Astrocyte (in vitro differentiated cells and primary cell): ENCODE measurements at regions not wholly inside any gene's neighbourhood (a gene's known extent, or its start where the extent isn't known, plus 50 kb on each side); places are given as distances from the start of the nearest gene placed in this dataset.

Source experiments
- EZH2 ChIP-seq: IDR thresholded peaks from 2 replicates; pipeline ENCODE4 v1.6.1; 2012; ENCODE audit warnings: mild to moderate bottlenecking, low read length, inconsistent platforms; ENCODE audit not compliant: insufficient read depth
- TF ChIP-seq, protein P1 (sequence below): IDR thresholded peaks from 2 replicates; pipeline ENCODE4 v1.5.1; 2011; ENCODE audit warnings: low read depth, mild to moderate bottlenecking, inconsistent platforms, low read length, moderate library complexity; ENCODE audit not compliant: insufficient read depth

DNA sequence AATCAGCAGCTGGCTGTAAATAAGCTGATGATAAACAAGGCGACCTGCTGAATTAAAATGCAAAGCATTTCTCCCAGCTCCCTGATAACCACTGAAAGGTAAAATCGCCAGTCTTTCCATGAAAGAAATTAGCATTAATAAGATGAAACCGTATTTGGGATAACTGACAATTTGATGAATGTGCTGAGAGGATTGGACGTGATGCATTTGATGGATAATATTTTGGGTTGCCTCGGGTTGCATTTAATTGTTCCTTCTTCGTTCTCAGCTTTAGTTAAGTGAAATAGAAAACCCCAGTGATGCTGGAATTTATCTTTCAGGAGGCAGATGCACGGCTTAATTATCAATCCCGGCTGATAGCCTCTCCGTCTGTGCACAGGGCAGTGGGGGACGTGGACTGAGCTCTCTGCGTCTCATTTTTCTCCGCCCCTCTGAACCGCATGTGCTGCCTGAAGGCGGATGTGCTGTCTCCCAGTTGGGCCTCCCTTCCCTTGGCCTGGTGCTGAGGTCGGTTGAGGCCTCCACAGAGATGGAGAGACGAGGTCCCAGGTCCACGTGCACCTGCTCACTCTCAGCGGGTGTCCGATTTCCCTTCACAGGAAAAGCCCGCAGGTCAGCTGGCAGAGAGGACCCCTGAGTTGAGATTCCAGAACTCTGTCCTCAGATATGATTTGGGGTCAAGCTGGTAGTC lies 846.2 kb downstream of the BRD1 start:
- TF ChIP-seq, protein P1, sequence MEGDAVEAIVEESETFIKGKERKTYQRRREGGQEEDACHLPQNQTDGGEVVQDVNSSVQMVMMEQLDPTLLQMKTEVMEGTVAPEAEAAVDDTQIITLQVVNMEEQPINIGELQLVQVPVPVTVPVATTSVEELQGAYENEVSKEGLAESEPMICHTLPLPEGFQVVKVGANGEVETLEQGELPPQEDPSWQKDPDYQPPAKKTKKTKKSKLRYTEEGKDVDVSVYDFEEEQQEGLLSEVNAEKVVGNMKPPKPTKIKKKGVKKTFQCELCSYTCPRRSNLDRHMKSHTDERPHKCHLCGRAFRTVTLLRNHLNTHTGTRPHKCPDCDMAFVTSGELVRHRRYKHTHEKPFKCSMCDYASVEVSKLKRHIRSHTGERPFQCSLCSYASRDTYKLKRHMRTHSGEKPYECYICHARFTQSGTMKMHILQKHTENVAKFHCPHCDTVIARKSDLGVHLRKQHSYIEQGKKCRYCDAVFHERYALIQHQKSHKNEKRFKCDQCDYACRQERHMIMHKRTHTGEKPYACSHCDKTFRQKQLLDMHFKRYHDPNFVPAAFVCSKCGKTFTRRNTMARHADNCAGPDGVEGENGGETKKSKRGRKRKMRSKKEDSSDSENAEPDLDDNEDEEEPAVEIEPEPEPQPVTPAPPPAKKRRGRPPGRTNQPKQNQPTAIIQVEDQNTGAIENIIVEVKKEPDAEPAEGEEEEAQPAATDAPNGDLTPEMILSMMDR: no peak
- TF ChIP-seq EZH2: no peak
